ENCODE measurements at regions not wholly inside any gene's neighbourhood (a gene's known extent, or its start where the extent isn't known, plus 50 kb on each side); places are given as distances from the start of the nearest gene placed in this dataset.

- TF ChIP-seq POLR2AphosphoS5 (IDR thresholded peaks at IDR 0.05), result no peak
- no peak for TF ChIP-seq CTCF (IDR thresholded peaks at IDR 0.05)
- TF ChIP-seq EP300 (IDR thresholded peaks at IDR 0.05), result no peak
These were observed 497.1 kb downstream of the ZIC1 start for GRCh38 chr3:147906285-147906684.
